Cardiac septum (tissue), 1 donor: ENCODE measurements at regions not wholly inside any gene's neighbourhood (a gene's known extent, or its start where the extent isn't known, plus 50 kb on each side); places are given as distances from the start of the nearest gene placed in this dataset.
"Not testable (repeated sequence)": the region's sequence is repeated elsewhere in the genome, so short reads cannot be mapped to it uniquely, and the experiment has no call there.

Source experiments
- DNase-seq: peaks from one replicate; pipeline ENCODE4 v3.0.0-alpha.2; 2020; ENCODE audit warnings: low spot score
- intact Hi-C: fragments of 100-400 bp; cut with DNase I; formaldehyde crosslinking; loops from one replicate; pipeline ENCODE4 v1.14.0; 2022
- donor health status: DM: no; HTN: no; CAD: no.

DNA sequence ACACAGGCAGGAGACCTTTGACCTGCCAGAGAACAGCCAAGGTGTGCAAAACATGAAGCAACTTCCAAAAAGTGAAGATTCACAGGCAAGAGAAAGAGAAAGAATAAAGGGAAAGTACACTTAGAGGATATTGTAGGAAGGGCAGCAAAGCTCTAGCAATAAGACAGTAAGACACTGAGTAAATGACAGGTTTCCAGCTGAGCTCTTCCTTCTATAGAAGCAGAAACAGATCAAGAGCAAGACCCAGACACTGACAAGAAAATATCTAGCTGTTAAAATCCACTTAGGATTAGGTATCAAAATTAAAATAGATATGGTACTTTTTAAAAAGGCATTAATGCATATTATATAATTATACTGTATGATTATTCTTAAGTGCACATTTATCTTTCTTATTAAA is 333.4 kb downstream of the RAP2B start:
- intact Hi-C loops = no loop called here
- no peak for DNase-seq

DNA sequence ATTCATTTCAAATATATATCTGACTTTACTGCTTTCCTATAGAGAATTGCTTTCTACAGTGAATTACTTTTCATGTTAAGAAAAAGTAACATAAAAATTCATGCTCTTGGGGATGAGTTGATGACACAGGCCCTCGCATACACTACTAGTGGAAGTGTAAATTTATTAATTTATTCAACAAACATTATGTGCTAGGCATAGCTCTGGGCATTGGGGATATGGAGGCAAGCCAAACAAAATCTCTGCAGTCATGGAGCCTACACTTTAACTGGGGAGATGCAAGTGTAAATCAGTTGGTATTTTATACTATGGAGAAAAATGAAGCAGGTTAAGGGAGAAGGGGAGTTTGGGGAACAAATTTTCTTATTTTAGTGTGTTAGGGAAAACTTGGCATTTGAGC is 340.7 kb downstream of the RAP2B start:
- intact Hi-C loops = no loop called here
- no peak for DNase-seq

DNA sequence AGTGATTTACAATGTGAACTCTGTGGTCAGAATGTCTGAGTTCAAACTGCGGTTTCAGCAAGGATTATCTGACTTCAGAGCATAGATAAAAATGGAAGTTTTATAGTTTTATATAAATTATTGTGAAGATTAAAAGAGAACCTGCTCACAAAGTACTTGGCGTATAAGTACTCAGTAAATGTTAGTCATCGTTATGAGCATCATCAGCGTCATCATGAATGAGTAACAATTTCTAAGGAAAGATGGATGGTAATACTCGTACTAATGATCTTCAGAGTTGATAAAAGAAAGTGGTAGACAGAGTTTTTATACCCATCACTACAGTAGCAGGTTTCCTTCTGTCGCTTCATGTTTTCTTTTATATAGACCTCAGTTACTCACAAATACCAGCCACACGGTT is 341.8 kb downstream of the RAP2B start:
- intact Hi-C loops = no loop called here

DNA sequence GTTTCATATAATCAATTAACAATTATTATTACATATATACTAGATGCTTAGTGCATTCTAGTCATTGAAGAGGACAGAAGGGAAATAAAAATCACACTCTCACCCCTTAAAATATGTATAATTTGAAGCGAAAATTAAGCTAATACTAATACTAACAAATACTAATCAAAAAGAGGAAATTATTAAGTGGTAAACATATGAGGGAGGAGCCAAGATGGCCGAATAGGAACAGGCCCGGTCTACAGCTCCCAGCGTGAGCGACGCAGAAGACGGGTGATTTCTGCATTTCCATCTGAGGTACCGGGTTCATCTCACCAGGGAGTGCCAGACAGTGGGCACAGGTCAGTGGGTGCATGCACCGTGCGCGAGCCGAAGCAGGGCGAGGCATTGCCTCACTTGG is 344.2 kb downstream of the RAP2B start:
- intact Hi-C loops, DNase-seq: not testable (repeated sequence)

More for the DNA sequence above, 341.8 kb downstream of the RAP2B start:
- no peak for DNase-seq

DNA sequence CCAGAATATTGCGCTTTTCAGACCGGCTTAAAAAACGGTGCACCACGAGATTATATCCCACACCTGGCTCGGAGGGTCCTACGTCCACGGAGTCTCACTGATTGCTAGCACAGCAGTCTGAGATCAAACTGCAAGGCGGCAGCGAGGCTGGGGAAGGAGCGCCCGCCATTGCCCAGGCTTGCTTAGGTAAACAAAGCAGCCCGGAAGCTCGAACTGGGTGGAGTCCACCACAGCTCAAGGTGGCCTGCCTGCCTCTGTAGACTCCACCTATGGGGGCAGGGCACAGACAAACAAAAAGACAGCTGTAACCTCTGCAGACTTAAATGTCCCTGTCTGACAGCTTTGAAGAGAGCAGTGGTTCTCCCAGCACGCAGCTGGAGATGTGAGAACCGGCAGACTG is 344.7 kb downstream of the RAP2B start:
- DNase-seq, intact Hi-C loops: not testable (repeated sequence)

DNA sequence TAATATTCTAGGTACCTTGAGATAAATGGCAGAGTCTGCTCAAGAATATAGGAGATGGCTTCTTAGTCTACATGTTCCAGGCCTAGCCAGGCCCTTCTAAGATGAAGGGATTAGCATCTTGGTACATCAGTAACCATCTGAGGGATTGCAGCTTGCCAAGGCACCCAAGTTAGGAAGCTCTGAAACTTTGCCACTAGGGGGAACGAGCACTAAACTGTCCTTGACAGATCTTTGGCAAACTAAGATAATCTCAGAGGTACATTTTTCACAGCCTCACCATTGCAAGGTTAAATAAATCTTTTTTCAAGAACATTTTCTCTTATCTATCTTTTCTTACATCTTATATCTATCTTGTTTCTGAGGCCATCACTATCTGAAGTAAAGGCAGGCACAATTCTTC is 351.2 kb downstream of the RAP2B start:
- intact Hi-C loops = no loop called here
- DNase-seq = no peak

DNA sequence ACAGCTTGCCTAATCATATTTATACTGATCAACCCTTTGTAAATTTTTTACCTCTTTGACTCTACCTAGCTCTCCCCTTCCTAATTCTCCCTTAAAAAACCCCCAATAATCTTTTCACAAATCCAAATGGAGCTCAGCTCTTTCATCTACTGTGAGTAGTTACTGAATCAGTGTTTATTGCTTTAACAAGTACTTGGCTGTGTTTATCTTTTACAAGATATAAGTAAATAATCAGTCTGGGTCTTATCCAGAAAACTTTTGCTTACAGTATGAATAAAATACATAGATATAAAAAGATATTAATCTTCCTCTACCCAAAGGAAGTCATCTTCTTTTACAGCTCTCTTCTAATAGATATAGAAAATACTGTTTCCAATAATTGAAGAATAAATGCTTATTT is 366.4 kb downstream of the RAP2B start:
- intact Hi-C loops = no loop called here

DNA sequence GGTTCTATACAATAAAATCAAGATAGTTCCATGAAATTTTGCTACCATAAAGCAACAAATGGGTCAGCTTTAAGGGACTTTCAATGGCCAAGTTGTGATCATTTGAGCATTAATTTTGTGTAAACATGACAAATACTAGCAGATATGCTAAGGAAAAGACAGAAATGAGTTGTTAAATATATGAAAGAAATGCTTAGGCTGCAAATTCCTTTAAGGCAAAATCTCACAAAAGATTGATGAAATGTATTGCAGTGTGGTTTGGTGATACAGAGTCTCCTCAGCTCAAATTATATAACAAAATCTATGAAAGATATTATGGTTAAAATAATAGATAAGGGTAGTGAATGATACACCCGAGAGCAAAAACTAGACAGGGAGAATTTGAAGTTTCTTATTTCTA is 377.2 kb downstream of the RAP2B start:
- DNase-seq = no peak
- intact Hi-C loops = no loop called here

More for the DNA sequence above, 366.4 kb downstream of the RAP2B start:
- DNase-seq = no peak

DNA sequence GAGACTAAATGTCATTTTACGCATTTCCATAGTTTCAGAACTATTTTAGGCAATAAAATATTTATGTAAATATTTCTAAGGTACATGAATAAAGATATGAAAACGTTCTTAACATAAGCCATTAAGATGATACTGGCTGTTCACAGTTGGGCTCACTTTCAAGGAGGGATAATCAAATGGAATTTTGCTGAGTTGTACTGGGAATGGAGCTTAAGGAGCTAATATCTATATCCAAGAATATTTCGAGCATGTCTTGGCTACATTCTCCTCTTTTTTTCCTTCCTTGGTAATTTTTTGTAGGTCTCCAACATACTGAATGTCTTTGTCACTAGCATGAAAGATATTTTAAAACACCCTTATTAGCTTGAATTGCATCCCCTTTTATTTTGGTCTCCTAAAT is 383.4 kb downstream of the RAP2B start:
- intact Hi-C loops = no loop called here
- DNase-seq = no peak

DNA sequence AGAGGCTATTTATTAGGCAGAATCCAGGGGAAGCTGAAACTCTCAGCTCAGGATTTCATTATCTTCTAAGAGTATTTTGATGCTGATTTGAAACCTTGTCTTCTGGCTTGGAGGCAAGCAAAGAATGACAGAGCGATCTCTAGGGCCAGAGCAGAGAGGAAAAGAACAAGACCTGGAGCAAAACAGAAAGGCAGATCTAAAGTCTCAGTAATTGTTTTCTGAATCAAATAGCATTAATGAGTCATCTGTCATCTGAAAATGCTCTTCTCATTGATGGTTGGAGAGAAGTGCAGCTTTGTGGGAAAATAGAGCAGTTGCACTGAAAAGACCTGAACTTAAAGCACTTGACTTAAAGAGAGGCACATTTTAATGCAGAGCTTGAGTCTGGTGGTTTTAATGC is 385.9 kb downstream of the RAP2B start:
- no peak for DNase-seq
- intact Hi-C loops = no loop called here

DNA sequence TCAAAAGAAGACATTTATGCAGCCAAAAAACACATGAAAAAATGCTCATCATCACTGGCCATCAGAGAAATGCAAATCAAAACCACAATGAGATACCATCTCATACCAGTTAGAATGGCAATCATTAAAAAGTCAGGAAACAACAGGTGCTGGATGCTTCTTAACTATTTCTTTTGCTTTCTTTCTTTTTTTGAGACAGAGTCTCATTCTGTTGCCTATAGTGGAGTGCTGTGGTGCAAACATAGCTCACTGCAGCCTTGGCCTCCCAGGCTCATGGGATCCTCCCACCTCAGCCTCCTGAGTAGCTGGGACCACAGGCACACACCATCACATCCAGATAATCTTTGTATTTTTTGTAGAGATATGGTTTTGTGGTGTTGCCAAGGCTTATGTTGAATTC is 387.7 kb downstream of the RAP2B start:
- intact Hi-C loops, DNase-seq: not testable (repeated sequence)

DNA sequence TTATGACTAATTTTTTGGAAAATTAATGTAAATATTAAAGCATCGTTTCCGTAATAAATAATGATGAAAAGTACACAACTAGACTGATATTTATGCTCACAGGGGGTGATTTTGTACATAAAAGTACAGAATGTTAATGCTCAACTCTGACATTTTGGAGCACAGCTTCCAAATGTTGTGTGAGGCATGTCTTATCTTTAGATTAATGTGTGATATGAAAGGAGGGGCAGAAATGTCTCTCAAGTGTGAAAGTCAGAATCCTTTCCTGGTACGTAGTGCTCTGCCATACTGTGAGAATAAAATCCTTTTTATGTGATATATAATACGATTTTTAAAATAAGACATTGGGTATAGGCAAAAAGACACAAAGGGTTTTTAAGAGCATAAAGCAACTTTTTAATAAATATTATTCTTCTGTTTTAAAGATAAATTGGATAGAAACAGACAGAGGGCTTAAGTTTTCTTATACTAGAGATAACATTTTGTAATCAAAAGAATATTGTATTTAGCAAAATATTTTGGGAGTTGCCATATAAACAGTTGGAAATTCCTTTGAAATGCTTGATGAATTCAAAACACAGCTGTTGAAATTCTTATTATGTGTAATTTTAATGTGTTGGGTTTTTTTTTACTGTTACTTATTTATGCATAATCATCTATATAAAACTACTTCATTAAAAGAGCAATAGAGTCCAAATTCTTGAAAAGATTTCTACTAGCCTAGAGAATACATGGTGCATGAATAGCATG is 389.7 kb downstream of the RAP2B start:
- intact Hi-C loops = no loop called here
- no peak for DNase-seq

DNA sequence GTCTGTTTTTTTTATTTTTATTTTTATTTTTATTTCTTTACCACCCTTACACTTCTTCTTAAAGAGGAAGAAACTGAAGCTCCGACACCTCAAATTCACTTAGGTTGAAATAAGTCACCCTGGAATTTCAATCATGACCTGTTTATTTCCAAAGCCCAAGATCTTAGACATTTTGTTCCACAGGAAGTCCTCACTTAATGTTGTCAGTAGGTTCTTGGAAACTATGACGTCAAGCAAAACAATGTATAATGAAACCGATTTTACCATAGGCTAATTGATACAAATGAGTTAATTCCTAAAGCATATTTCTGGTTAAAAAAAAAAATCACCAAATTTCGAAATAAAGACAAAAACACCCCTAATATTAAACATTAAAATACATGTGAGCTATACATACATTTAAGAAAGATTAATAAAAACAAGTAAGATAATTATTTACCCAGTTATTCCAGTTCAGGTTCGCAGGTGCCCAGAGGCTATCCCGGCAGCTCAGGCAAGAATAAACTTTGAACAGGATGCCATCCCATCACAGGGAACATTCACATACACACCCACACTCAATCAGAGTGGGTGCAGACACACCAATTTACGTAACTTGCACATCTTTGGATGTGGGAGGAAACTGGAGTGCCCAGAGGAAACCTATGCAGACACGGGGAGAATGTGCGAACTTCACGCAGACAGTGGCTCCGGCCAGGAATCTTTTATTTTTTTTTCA is 391.0 kb downstream of the RAP2B start:
- DNase-seq = no peak
- intact Hi-C loops = no loop called here

DNA sequence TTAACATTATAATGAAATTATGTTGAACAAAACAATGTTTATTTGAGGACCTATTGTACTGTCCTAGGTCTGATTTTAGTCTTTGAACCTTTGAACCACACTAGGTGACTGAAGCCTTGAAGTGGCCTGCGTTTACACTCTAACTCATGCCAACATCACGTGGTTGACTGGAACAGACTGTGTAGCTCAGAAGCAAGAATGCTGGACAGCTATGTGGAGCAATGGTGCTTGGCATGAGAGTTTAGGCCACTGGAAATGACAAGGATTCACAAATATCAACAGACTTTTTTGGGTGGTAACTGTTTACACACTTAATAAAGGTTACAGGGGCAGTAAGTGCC is 391.5 kb downstream of the RAP2B start:
- DNase-seq = no peak
- intact Hi-C loops = no loop called here

DNA sequence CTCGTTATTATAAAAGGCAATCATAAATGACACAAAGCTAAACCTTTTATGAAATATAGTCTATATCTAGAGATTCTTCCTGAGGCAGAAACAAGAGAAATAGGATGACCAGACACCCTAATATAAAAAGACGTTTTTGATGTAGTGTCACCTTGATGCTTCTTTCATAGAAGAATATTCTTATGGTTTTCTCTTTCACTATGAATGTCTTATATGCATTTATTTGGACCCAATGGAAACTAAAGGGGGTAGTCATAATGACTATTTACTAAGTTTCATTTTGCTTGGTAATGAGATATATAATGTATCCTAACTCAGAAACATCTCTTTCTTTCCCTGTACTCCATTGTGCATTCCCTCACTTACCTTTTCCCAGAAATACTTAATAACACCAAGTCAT is 393.9 kb downstream of the RAP2B start:
- no peak for DNase-seq
- intact Hi-C loops = no loop called here

DNA sequence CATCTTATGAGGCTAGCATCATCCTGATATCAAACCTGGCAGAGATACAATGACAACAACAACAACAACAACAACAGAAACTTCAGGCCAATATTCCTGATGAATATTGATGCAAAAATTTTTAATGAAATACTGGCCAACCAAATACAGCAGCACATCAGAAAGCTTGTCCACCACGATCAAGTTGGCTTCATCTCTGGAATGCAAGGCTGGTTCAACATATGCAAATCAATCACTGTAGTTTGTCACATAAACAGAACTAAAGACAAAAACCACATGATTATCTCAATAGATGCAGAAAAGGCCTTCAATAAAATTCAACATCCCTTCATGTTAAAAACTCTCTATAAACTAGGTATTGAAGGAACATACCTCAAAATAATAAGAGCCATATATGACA is 397.3 kb downstream of the RAP2B start:
- DNase-seq, intact Hi-C loops: not testable (repeated sequence)

DNA sequence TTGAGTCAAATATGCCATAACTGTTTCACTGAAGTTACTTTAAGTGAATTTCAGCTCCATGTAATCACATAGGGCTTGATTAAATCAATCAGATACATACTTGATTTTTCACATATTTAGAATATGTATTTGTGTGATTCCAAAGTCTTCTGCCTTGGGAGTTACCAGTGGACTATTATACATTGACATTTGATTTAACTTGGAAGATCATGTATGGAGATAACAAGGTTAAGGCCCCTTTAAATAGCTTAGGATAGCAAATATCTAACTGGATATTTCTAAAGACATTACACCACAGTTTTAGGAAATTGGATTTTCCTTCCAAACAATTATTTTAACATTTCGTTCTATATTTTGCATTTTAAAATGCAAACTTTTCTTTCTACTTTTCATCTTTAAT is 405.0 kb downstream of the RAP2B start:
- no peak for DNase-seq
- intact Hi-C loops = no loop called here

DNA sequence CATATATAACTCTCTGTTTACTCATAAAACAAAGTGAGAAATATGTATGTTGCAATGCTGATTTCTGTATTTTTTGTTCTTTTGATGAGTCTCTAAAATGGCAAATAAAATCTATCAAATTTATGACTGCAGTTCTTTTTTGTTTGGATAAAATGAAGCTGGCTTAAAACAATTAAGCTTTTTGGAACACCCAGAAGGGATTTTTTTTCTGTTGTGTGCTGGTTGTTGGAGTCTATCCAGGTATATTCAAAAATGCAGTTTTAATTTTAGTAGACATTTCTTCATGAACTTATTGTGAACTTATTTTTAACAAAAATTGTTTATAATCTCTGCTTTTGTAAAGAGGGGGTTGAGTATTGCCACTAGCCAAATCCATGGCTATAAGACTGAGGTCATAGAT is 405.5 kb downstream of the RAP2B start:
- intact Hi-C loops = no loop called here
- no peak for DNase-seq

DNA sequence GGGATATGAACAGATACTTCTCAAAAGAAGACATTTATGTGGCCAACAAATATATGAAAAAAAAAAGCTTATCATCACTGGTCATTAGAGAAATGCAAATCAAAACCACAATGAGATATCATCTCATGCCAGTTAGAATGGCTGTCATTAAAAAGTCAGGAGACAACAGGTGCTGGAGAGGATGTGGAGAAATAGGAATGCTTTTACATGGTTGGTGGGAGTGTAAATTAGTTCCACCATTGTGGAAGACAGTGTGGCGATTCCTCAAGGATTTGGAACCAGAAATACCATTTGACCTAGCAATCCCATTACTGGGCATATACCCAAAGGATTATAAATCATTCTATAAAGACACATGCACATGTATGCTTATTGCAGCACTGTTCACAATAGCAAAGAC is 408.5 kb downstream of the RAP2B start:
- DNase-seq, intact Hi-C loops: not testable (repeated sequence)

DNA sequence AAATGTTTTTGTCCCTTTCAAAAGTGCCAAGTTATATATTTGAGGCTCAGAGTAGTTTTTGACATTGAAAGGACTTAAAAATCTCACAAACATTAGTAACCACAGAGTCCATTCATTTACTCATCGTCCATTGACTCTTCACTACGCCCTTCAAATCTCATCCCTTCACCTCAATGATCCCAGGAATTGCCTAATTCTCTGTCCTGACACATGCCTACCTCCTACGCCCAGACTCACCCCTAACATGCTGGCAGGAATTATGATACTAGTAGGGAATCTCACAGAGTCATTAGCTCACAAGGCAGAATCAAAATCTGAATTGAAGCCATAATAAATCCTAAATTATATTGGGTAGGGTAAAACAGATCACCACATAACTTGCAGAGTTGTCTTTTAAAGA is 410.1 kb downstream of the RAP2B start:
- DNase-seq = no peak
- intact Hi-C loops = no loop called here

DNA sequence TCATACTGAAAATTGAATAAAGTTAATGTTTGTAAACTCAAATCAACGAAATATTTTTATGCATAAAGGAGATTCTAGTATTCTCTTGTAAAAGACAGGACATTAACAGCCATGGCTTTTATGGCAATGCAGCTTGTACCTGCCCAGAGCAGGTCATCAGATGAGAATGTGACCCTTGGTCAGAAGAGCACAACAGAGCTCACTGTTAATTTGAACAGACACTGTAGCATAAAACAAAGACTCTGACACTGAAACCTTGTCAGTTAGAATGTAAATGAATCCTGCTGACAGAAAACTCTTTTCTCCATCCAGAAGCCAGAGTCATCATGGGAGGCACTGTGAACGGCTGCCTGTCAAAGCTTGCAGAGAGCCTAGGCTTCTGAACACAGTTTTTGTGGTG is 410.6 kb downstream of the RAP2B start:
- intact Hi-C loops = no loop called here
- no peak for DNase-seq

DNA sequence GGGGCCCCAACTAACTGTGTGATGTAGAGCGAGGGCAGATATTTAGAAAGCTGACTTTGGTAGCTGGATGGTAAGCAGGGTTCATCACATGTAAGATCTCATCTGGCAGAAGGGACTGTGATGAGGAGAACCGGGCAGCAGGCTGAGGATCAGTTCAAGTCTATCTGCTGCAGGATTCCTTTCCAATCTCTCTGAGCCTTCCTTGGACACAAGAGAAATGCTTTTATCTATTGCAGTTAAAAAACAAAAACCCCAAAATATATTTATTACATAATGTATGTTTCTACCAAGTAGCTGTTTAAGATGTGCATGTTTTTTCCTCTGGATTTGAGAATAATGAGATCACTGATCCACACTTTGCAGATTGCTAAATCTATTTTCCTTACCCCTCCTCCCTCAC is 411.5 kb downstream of the RAP2B start:
- intact Hi-C loops = no loop called here
- no peak for DNase-seq
